Smooth muscle cell (in vitro differentiated cells): ENCODE measurements at regions not wholly inside any gene's neighbourhood (a gene's known extent, or its start where the extent isn't known, plus 50 kb on each side); places are given as distances from the start of the nearest gene placed in this dataset.
"Not testable (repeated sequence)": the region's sequence is repeated elsewhere in the genome, so short reads cannot be mapped to it uniquely, and the experiment has no call there.

Experiments
- DNase-seq: peaks from one replicate; lab custom pipeline; 2025; ENCODE audit not compliant: unreplicated experiment; lab: John Stamatoyannopoulos, UW
- H2AFZ ChIP-seq: fragments of 200-600 bp; sonication (generic); 2 replicates; pipeline ENCODE4 v1.6.0; 2016; ENCODE audit warnings: antibody characterized with exemption, low read depth, mild to moderate bottlenecking
- H3F3A ChIP-seq: fragments of 200-600 bp; sonication (generic); 2 replicates; pipeline ENCODE4 v1.6.0; 2017; ENCODE audit warnings: antibody characterized with exemption, low read depth
- H3K27ac ChIP-seq: fragments of 200-600 bp; sonication (generic); 2 replicates; pipeline ENCODE4 v1.5.1; 2016; ENCODE audit warnings: low read depth, mild to moderate bottlenecking
- H3K27me3 ChIP-seq: fragments of 200-600 bp; sonication (generic); 2 replicates; pipeline ENCODE4 v1.6.1; 2016; ENCODE audit warnings: low read depth, mild to moderate bottlenecking
- H3K36me3 ChIP-seq: fragments of 200-600 bp; sonication (generic); 2 replicates; pipeline ENCODE4 v1.5.1; 2016; ENCODE audit warnings: low read depth
- H3K4me1 ChIP-seq: fragments of 200-600 bp; sonication (generic); 2 replicates; pipeline ENCODE4 v1.5.1; 2016; ENCODE audit warnings: low read depth
- H3K4me2 ChIP-seq: fragments of 200-600 bp; sonication (generic); 2 replicates; pipeline ENCODE4 v1.6.0; 2016; ENCODE audit warnings: mild to moderate bottlenecking
- H3K4me3 ChIP-seq: fragments of 200-600 bp; sonication (generic); 2 replicates; pipeline ENCODE4 v1.5.1; 2016; ENCODE audit warnings: mild to moderate bottlenecking
- H3K79me2 ChIP-seq: fragments of 200-600 bp; sonication (generic); 2 replicates; pipeline ENCODE4 v1.6.0; 2016; ENCODE audit warnings: low read depth, mild to moderate bottlenecking
- H3K9ac ChIP-seq: fragments of 200-600 bp; sonication (generic); 2 replicates; pipeline ENCODE4 v1.6.0; 2016; ENCODE audit warnings: low read depth
- H3K9me3 ChIP-seq: fragments of 200-600 bp; sonication (generic); replicated peaks from 2 replicates; pipeline ENCODE4 v1.5.1; 2016; ENCODE audit warnings: low read depth
- H4K20me1 ChIP-seq: fragments of 200-600 bp; sonication (generic); 2 replicates; pipeline ENCODE4 v1.6.0; 2016; ENCODE audit warnings: low read depth
- WGBS: methylation state at CpG from one replicate; pipeline ENCODE4 v1.1.7; 2016; ENCODE audit warnings: low lambda C conversion rate; 5-methylcytosine and 5-hydroxymethylcytosine counted together
- TF ChIP-seq, protein P1 (sequence below): fragments of 200-600 bp; sonication (generic); IDR thresholded peaks from 2 replicates; pipeline ENCODE4 v1.5.1; 2017; ENCODE audit warnings: borderline replicate concordance, mild to moderate bottlenecking, antibody characterized with exemption; ENCODE audit not compliant: insufficient read depth, poor library complexity, severe bottlenecking

DNA sequence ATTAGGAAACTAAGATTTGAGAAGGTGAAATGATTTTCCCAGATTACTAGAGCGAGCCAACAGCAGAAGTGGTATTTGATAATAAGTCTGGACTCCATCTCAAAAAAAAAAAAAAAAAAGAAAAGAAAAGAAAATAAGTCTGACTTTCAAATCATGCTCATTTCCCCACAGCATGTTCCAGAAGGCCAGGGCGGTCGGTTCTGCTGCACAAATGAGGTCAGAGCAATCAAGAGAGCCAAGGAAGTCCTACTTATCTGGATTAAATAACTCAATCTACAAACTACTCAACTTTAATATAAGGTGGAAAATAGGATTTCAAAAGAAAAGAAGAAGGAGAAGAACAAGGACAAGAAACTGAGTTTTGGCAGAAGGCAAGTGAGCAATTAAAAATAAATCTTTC is 130.4 kb upstream of the RASA1 start:
- peak overlapping the region; percentile 85 for H2AFZ ChIP-seq
- H3K27me3 ChIP-seq: no peaks in the 10 kb centered on the region
- no peak overlapping the region for H3K4me3 ChIP-seq
- H3K27ac ChIP-seq: no peak overlapping the region
- no peak for DNase-seq
- no peaks in the 10 kb centered on the region for H3F3A ChIP-seq
- H4K20me1 ChIP-seq: no peaks in the 10 kb centered on the region
- H3K36me3 ChIP-seq: no peaks in the 10 kb centered on the region
- no peaks in the 10 kb centered on the region for H3K79me2 ChIP-seq
- H3K9ac ChIP-seq: no peak overlapping the region
- peak overlapping the region; percentile 1 for H3K4me2 ChIP-seq
- 88% methylated on average over 3 of the region's 3 CpGs for WGBS
- no peaks in the 10 kb centered on the region for H3K4me1 ChIP-seq
- TF ChIP-seq, protein P1, sequence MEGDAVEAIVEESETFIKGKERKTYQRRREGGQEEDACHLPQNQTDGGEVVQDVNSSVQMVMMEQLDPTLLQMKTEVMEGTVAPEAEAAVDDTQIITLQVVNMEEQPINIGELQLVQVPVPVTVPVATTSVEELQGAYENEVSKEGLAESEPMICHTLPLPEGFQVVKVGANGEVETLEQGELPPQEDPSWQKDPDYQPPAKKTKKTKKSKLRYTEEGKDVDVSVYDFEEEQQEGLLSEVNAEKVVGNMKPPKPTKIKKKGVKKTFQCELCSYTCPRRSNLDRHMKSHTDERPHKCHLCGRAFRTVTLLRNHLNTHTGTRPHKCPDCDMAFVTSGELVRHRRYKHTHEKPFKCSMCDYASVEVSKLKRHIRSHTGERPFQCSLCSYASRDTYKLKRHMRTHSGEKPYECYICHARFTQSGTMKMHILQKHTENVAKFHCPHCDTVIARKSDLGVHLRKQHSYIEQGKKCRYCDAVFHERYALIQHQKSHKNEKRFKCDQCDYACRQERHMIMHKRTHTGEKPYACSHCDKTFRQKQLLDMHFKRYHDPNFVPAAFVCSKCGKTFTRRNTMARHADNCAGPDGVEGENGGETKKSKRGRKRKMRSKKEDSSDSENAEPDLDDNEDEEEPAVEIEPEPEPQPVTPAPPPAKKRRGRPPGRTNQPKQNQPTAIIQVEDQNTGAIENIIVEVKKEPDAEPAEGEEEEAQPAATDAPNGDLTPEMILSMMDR: no peak
- no peaks in the 10 kb centered on the region for H3K9me3 ChIP-seq

DNA sequence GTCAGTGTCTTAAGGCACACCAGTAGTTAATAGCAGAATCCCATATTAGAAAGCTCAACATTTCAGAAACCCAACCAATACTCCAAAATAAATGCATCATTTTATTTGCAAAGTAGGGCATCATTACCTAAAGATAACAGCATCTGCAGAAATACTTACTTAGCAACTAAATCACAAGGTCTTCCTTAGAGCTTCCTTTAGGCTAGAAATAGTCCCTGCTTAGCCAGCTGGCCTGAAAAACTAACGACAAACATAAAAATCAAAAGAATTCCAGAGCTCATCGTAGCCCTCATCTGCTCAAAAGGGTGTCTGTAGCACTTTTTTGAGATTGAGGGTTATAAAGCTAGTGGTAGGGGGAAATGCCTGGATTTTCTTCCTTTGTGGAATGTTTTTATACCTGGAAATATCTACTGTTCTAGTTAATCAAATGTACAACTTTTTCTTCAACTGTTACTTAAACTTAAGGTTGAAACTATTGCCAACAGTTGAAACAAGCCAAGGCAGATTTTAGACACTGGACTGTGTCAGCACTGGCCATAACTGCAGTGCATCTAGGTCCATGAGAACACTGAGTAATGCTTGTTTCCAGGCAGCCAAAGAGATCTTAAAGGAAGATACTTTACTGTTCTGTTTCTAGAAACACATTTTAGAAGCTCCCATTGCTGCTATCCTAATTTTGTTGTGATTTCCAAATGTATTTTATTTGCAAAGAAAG is 129.4 kb upstream of the RASA1 start:
- 33% methylated on average over 2 of the region's 2 CpGs for WGBS
- Histone ChIP-seq H3K36me3 (no peaks in the 10 kb centered on the region), H3F3A (no peaks in the 10 kb centered on the region), H3K9ac (no peak overlapping the region), H3K79me2 (no peaks in the 10 kb centered on the region), H3K27me3 (no peaks in the 10 kb centered on the region), H4K20me1 (no peaks in the 10 kb centered on the region), H3K4me2 (peak overlapping the region; percentile 1), H3K4me1 (no peaks in the 10 kb centered on the region), H3K9me3 (no peaks in the 10 kb centered on the region), H3K4me3 (no peak overlapping the region), H3K27ac (no peak overlapping the region), H2AFZ (peak overlapping the region; percentile 85)
- TF ChIP-seq, protein P1: no peak
- no peak for DNase-seq

DNA sequence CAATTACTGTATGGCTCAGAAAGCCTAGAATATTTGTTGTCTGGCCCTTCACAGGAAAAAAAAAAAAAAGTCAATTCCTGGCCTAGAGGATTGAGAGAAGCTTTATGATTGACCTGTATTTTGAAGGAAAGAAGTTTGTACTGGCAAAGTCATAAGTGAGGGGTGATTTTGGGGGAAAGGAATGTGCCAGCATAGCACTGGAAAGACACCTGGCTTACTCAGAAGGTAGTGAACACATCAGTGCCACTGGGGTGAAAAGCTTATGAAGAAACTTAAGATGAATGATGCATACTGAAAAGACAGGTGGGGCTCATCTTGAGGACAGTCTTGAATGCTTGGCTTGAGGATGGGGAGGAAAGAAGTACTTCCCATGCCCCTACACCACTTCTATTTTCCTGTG is 127.9 kb upstream of the RASA1 start:
- Histone ChIP-seq H3K4me1 (no peaks in the 10 kb centered on the region), H3K4me2 (no peak overlapping the region), H2AFZ (no peak overlapping the region), H3F3A (no peaks in the 10 kb centered on the region), H3K36me3 (no peaks in the 10 kb centered on the region), H3K9ac (no peak overlapping the region), H3K79me2 (no peaks in the 10 kb centered on the region), H3K9me3 (no peaks in the 10 kb centered on the region), H4K20me1 (no peaks in the 10 kb centered on the region), H3K27ac (no peak overlapping the region), H3K27me3 (no peaks in the 10 kb centered on the region), H3K4me3 (no peak overlapping the region)
- no peak for DNase-seq
- TF ChIP-seq, protein P1: no peak

DNA sequence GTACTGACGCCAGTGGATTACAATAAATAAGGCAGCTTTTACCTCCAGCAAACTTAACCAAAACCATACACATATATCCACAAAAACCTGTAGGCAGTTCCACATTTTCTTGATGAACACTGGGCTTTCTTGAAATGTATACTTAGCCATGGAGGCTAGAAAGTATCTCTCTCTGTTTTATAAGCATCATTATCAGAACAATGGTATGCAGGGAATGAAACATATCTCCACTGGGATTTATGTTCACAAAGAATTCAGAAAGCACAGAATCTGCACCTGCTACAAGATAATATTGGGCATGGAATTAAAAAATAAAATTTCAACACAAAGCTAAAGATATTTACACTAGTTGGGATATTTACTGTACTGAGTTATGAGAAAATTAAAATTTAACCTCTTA is 126.1 kb upstream of the RASA1 start:
- Histone ChIP-seq H3K9me3 (no peaks in the 10 kb centered on the region), H3K79me2 (no peaks in the 10 kb centered on the region), H3K36me3 (no peaks in the 10 kb centered on the region), H3K4me3 (no peak overlapping the region), H3K27ac (no peak overlapping the region), H4K20me1 (no peaks in the 10 kb centered on the region), H3K4me1 (no peaks in the 10 kb centered on the region), H3K4me2 (no peak overlapping the region), H2AFZ (no peak overlapping the region), H3K9ac (no peak overlapping the region), H3K27me3 (no peaks in the 10 kb centered on the region), H3F3A (no peaks in the 10 kb centered on the region)
- TF ChIP-seq, protein P1: no peak
- WGBS: 86% methylated on average over 1 of the region's 1 CpG
- DNase-seq: no peak

DNA sequence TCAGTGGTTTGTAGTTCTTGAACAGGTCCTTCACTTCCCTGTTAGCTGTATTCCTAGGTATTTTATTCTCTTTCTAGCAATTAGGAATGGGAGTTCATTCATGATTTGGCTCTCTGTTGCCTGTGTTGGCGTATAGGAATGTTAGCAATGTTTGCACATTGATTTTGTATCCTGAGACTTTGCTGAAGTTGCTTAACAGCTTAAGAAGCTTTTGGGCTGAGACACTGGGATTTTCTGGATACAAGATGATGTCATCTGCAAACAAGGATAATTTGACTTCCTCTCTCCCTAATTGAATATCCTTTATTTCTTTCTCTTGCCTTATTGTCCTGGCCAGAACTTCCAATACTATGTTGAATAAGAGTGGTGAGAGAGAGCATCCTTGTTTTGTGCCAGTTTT is 121.8 kb upstream of the RASA1 start:
- not testable (repeated sequence) for H3K9me3 ChIP-seq, DNase-seq, H4K20me1 ChIP-seq, H3K4me1 ChIP-seq, H3K27me3 ChIP-seq, H3K36me3 ChIP-seq, H3F3A ChIP-seq, H3K79me2 ChIP-seq, H3K4me3 ChIP-seq
- H3K4me2 ChIP-seq: peak overlapping the region; percentile 47
- WGBS: 27% methylated on average over 1 of the region's 1 CpG
- peak overlapping the region; percentile 19 for H3K9ac ChIP-seq
- peak overlapping the region; percentile 17 for H2AFZ ChIP-seq
- peak overlapping the region; percentile 87 for H3K27ac ChIP-seq
